GM08714 (cell line): ENCODE measurements at regions not wholly inside any gene's neighbourhood (a gene's known extent, or its start where the extent isn't known, plus 50 kb on each side); places are given as distances from the start of the nearest gene placed in this dataset.
"Not testable (repeated sequence)": the region's sequence is repeated elsewhere in the genome, so short reads cannot be mapped to it uniquely, and the experiment has no call there.

Experiments
- H3K4me3 ChIP-seq: fragments of 200-500 bp; sonication (Bioruptor generic); 2 replicates; pipeline ENCODE4 v1.5.1; 2014; ENCODE audit warnings: mild to moderate bottlenecking, low read length, inconsistent platforms
- ZNF274 ChIP-seq: IDR thresholded peaks from 2 replicates; pipeline ENCODE4 v1.6.1; 2012; ENCODE audit warnings: mild to moderate bottlenecking, low read depth, low read length

DNA sequence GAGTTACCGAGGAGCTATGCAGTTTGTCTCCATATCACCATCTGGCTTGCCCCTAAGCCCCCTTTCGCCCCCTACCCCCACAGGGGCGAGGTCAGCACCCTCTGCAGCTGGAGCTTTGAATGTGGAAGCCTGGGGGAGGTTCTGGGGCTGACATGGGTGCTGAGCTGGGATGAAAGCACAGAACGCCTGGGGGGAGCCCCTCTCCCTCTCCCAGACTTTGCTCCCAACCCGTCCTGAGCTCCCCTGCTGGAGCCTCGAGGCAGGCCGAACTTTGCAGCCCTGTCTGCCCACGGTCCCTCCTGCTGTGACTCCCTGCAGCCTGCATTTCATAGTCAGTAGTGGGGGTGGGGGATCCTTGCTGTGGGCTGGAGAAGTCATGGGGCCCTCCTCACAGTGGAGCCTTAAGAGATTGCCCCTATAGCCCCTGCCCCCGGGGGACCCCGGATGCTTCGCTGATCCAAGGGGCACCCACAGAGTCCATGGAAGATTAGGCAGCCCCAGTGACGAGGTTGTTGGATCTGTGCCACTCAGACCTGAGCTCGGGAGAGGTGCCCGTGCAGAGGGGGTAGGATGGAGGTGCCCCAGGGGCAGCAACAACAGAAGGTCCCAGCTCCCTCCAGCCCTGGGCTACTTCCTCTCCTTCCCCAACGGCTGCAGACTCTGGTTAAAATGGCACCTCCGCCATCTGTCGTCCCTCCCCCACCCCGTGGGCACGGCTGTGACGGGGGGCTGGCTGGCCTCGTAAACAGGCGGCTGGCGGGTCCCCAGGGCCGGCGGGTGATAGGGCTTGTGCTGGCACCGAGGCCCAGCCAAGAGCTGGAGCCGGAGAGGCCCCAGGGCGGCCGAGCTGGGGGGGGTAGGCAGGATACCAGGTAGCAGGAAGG, 162.0 kb downstream of the C9orf50 start:
- H3K4me3 ChIP-seq = no peak overlapping the region
- no peak for TF ChIP-seq ZNF274

GRCh38 chr9:129458155-129458661, 162.7 kb downstream of the C9orf50 start:
- H3K4me3 ChIP-seq = no peak overlapping the region
- no peak for TF ChIP-seq ZNF274

DNA sequence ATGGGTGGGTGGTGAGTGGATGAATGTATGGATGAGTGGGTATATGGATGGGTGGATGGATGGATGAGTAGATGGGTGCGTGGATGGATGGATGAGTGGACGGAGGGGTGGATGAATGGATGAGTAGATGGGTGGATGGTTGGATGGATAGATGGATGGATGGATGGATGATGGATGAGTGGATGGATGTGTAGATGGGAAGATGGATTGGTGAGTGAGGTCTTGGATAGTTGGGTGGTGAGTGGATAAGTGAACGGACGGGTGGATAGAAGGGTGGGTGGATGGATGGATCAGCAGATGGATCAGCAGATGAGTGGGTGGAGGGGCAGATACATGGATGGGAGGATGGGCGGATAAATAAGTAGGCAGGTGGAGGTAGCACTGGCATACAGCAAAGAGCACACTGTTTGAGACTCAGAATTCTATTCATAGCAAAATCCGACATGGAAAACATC, 163.5 kb downstream of the C9orf50 start:
- no peak for TF ChIP-seq ZNF274
- H3K4me3 ChIP-seq = no peak overlapping the region

- H3K4me3 ChIP-seq = no peak overlapping the region
- no peak for TF ChIP-seq ZNF274
These were observed 164.2 kb downstream of the C9orf50 start for GRCh38 chr9:129456549-129457324.

- H3K4me3 ChIP-seq = no peak overlapping the region
- no peak for TF ChIP-seq ZNF274
These were observed 165.5 kb downstream of the C9orf50 start for GRCh38 chr9:129455151-129455995.

GRCh38 chr9:129454467-129455067, 166.3 kb downstream of the C9orf50 start:
- TF ChIP-seq ZNF274 = no peak
- H3K4me3 ChIP-seq = no peak overlapping the region

GRCh38 chr9:129453734-129454133, 167.2 kb downstream of the C9orf50 start:
- TF ChIP-seq ZNF274 = no peak
- H3K4me3 ChIP-seq = no peak overlapping the region

- TF ChIP-seq ZNF274 = no peak
- no peak overlapping the region for H3K4me3 ChIP-seq
These were observed 169.2 kb downstream of the C9orf50 start for GRCh38 chr9:129451669-129452068.

- TF ChIP-seq ZNF274 = no peak
- H3K4me3 ChIP-seq = no peak overlapping the region
These were observed 169.7 kb downstream of the C9orf50 start for GRCh38 chr9:129451089-129451656.

- no peak for TF ChIP-seq ZNF274
These were observed 171.8 kb downstream of the C9orf50 start for GRCh38 chr9:129449066-129449465.

GRCh38 chr9:129446828-129447550, 173.9 kb downstream of the C9orf50 start:
- no peak for TF ChIP-seq ZNF274
- H3K4me3 ChIP-seq = no peak overlapping the region

More at GRCh38 chr9:129449066-129449465, 171.8 kb downstream of the C9orf50 start:
- H3K4me3 ChIP-seq = no peak overlapping the region

DNA sequence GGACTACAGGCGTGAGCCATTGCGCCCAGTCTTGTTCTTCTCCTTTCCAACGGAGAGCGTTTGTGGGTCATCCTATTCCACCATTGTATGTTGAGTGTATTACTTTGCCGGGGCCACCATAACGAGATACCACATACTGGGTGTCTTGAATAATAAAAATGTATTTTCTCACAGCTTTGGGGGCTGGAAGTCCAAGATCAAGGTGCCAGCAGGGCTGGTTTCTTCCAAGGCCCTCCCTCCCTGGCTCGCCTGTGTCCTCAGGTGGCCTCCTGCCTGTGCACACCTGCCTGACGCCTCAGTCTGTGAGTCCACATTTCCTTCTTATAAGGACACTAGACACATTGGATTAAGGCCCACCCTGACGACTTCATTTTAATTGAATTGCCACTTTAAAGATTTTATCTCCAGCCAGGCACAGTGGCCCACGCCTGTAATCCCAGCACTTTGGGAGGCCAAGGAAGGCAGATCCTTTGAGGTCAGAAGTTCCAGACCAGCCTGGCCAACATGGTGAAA, 175.1 kb downstream of the C9orf50 start:
- no peak for TF ChIP-seq ZNF274
- no peak overlapping the region for H3K4me3 ChIP-seq

- H3K4me3 ChIP-seq = not testable (repeated sequence)
These were observed 177.3 kb downstream of the C9orf50 start for GRCh38 chr9:129443515-129444164.
